ENCODE measurements at regions not wholly inside any gene's neighbourhood (a gene's known extent, or its start where the extent isn't known, plus 50 kb on each side); places are given as distances from the start of the nearest gene placed in this dataset.

- TF ChIP-seq SIX5 (IDR thresholded peaks at IDR 0.05; ENCODE audit: low read depth, low read length, severe bottlenecking): no peak
- TF ChIP-seq ELK1 (IDR thresholded peaks at IDR 0.05; ENCODE audit: low read depth, low read length): no peak
- TF ChIP-seq CHD1 (IDR thresholded peaks at IDR 0.05; ENCODE audit: low read depth, low read length): no peak
- no peak for TF ChIP-seq RELA (IDR thresholded peaks at IDR 0.05; ENCODE audit: borderline replicate concordance, partially characterized antibody)
- TF ChIP-seq SREBF1 (IDR thresholded peaks at IDR 0.05; ENCODE audit: low read length): no peak
Measured at GRCh38 chr6:138654715-138655634, 118.6 kb upstream of the CCDC28A start (continued).

GRCh38 chr6:138655828-138656227 lies 117.7 kb upstream of the CCDC28A start:
- no peak for DNase-seq (ENCODE audit: low read depth, low spot score)
- Histone ChIP-seq H3K79me2 (ENCODE audit: control insufficient read depth, insufficient read depth, low read length) (no peaks in the 10 kb centered on the region), H2AFZ (ENCODE audit: control insufficient read depth, low read depth, low read length) (no peak overlapping the region), H3K9me3 (replicated peaks; ENCODE audit: control insufficient read depth, insufficient read depth, low read length) (no peaks in the 10 kb centered on the region), H3K27ac (ENCODE audit: control insufficient read depth, insufficient read depth) (no peak overlapping the region), H3K4me2 (ENCODE audit: control insufficient read depth, insufficient read depth) (no peak overlapping the region), H3K4me1 (ENCODE audit: control insufficient read depth, insufficient read depth, low read length) (peaks cover 9% of the 10 kb centered on the region), H4K20me1 (ENCODE audit: control insufficient read depth, insufficient read depth) (no peaks in the 10 kb centered on the region), H3K36me3 (ENCODE audit: control insufficient read depth in 2 of 2, insufficient read depth in 2 of 2, low read length in 1 of 2) (no peaks in the 10 kb centered on the region), H3K4me3 (no peak overlapping the region), H3K27me3 (replicated peaks in 1 of 2; ENCODE audit: control insufficient read depth in 2 of 2, insufficient read depth in 2 of 2, low read length in 1 of 2) (no peaks in the 10 kb centered on the region), H3K9ac (ENCODE audit: control insufficient read depth, insufficient read depth, low read length) (no peak overlapping the region)
- no TSS peak for BruUV-seq (replicated peaks)
- SMC1A ChIA-PET (ENCODE audit: uncharacterized antibody, unreplicated experiment): interaction anchor here (0.6 to 4.7 kb wide), 17 partner anchors 9 to 214 kb away, joined by 3 to 46 read pairs (median 5); no protein-coding TSS in a partner anchor
- POLR2A ChIA-PET: interaction anchor here (1.1 to 4.4 kb wide), 5 partner anchors 9 to 62 kb away, joined by 3 to 31 read pairs (median 4); no protein-coding TSS in a partner anchor
- no peak for ATAC-seq
- 74% methylated on average over 6 of the region's 6 CpGs for WGBS (ENCODE audit: insufficient coverage, insufficient replicate concordance, low lambda C conversion rate, missing lambda C conversion rate)
- in situ Hi-C loops (cut with MboI) (no loop called here), intact Hi-C loops (cut with micrococcal nuclease; ENCODE audit: unreplicated experiment) (no loop called here)
- RAD21 ChIA-PET (ENCODE audit: unreplicated experiment): interaction anchor here (0.9 to 2.3 kb wide), 7 partner anchors 9 to 107 kb away, joined by 3 to 23 read pairs (median 5); no protein-coding TSS in a partner anchor
- CTCF ChIA-PET: interaction anchor here (1.1 to 5.0 kb wide), 10 partner anchors 9 to 67 kb away, joined by 3 to 23 read pairs (median 4); no protein-coding TSS in a partner anchor
- no peak for FAIRE-seq
- no peak for TF ChIP-seq CUX1 (IDR thresholded peaks at IDR 0.05; ENCODE audit: insufficient replicate concordance, low read depth, low read length)
- TF ChIP-seq E4F1 (IDR thresholded peaks at IDR 0.05; ENCODE audit: borderline replicate concordance, partially characterized antibody): no peak
- TF ChIP-seq TAF1 (IDR thresholded peaks at IDR 0.05; ENCODE audit: borderline replicate concordance, low read depth, low read length): no peak
- no peak for TF ChIP-seq TCF12 (IDR thresholded peaks at IDR 0.05; ENCODE audit: low read depth, low read length)
- no peak for TF ChIP-seq ATF3 (IDR thresholded peaks at IDR 0.05; ENCODE audit: borderline replicate concordance, extremely low read depth, low read depth, low read length)
- no peak for TF ChIP-seq MEF2A (IDR thresholded peaks at IDR 0.05; ENCODE audit: insufficient read depth, low read depth, low read length)

Measured in GM12878 (cell line).